A172 (cell line): ENCODE measurements at regions not wholly inside any gene's neighbourhood (a gene's known extent, or its start where the extent isn't known, plus 50 kb on each side); places are given as distances from the start of the nearest gene placed in this dataset.
"Not testable (repeated sequence)": the region's sequence is repeated elsewhere in the genome, so short reads cannot be mapped to it uniquely, and the experiment has no call there.

Experiments used
- DNase-seq: peaks from one replicate; pipeline ENCODE4 v3.0.0-alpha.2; 2015; ENCODE audit warnings: low spot score

DNA sequence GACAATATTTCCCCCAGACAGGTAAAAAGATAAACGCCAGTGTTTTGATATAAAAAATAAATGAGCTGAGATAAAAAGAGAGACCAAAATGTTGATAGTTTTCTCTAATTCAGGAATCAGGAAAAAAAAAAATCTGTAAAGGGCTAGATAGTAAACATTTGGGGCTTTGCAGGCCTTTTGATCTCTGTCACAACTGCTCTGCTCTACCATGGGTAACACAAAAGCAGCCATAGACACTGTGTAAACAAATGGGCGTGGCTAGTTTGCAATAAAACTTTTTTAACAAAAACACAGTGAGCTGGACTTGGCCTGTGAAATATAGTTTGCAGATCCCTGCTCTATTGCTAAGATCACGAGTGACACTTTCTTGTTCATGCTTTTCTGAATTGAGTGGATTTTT, 219.1 kb upstream of the STXBP5 start:
- peak; percentile 25 for DNase-seq

GRCh38 chr6:146985966-146986365, 218.3 kb upstream of the STXBP5 start:
- DNase-seq, result no peak

- not testable (repeated sequence) for DNase-seq
Measured at GRCh38 chr6:146987938-146988337, 216.3 kb upstream of the STXBP5 start.

DNA sequence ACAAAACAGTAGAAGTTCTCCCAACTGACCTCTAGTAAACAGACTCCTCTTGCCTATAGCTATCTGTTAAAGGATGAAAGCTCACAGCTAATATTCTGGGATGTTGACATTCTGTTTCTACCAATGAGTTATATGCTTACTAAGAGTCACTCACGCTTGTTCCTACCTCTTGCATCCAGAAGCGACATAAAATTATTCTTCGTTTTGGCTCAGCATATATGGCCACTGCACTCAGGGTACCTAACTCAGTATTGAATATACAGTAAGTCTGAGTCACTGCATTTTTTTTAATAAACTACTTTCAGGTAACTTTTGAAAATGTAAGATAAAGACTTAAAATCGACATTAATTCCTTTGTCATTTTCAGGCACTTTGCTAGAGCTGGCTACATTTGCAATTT, 214.4 kb upstream of the STXBP5 start:
- no peak for DNase-seq

GRCh38 chr6:146990284-146990683, 213.9 kb upstream of the STXBP5 start:
- DNase-seq, result peak; percentile 59

- peak; percentile 31 for DNase-seq
Measured at GRCh38 chr6:146990821-146991798, 213.1 kb upstream of the STXBP5 start.

GRCh38 chr6:146997062-146997461, 207.2 kb upstream of the STXBP5 start:
- DNase-seq, result peak; percentile 70

GRCh38 chr6:146999766-147000165, 204.5 kb upstream of the STXBP5 start:
- no peak for DNase-seq

DNA sequence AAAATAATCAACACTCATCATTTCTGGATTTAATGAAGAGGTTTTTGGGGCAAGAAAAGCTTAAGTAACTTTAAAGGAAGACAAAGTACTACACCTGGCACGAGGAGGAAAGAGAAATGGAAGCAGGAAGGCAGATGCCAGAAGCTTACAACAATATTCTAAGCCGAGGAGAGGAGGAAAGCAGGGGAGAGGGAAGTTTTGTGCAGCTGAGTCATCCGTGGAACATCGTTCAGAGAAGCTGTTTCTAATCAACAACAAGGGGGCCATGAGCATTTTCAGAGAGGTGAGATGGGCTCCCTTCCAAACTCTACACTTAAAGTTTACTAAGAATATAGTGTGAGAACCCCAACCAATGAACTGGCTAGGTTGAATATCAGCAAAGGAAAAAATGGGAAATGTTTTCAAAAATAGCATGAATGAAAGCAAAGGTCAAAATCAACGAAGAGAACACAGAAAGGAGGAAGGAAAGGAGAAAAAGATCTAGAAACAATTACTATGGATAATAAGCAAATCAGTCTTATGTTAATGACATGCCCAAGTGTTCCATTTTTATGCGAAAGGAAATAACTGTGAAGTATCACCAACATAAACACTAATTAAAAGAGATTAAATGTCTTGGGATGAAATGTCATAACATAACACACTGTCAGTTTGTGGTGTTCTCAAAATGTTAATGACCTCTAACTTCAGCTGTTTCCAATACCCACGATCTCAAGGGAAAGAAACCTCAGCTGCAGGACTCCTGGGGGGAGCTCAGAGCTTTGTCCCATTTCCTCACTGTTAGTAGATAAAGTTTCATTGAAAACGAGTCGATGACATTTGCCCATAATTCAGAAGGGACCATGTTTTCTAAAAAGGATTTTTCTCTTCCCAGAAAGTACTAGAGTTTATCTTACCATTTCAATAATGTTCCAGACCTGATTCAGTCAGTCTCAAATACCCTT, 203.4 kb upstream of the STXBP5 start:
- peak; percentile 35 for DNase-seq

GRCh38 chr6:147001621-147002020, 202.6 kb upstream of the STXBP5 start:
- DNase-seq, result no peak

DNA sequence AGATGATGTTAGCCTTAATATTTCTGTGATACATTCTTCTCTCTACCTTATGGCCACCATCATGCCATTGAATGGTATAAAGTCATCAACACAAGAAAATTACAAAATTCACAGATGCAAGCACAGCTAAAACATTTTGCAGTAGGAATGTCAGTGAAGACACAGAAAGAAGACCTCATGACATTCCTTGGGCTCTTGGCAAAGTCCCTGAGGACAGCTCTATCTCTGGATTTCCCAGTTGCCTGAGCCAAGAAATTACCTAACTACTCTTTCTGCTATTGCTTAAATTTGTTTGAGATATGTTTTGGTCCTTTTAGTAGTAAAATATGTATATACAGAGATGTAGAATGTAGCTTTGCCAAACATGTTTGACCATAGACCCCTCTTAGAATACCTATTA, 201.0 kb upstream of the STXBP5 start:
- no peak for DNase-seq

DNA sequence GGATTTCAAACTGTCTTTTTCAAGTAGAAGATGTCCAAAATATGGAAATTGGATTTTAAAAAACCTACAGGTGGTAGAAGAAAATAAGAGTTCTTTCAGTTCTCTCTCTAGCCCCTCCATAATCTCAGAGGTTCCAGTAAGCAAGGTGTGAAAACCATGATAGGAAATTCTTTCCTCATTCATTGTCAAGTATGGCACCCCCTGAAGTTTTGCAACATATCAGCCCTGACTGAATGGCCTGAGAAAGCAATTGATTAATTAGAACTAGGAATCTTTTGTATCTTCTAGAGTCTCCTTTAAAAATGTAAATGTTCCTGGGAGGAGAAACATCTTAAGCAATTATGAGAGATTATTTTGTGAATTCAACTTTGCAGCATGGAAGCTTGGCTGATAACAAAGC, 198.7 kb upstream of the STXBP5 start:
- no peak for DNase-seq

DNA sequence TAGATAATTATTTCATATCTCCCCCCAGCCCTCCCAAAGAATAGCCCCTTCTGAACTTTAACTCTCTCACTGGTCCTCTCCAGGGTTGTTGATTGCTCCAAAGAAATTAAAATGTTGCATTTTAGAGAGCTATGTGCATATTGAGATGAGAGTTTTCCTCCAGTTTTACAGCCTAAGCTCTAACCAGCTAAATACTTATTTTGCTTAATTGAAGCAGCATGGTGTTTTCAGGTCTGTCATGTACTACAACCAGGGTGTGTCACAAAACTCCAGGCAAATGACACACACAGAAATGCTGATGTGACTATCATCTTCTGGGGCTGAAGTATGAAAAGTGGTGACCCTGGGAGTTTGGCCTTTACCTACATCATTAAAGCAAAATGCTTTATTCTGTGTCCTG, 196.8 kb upstream of the STXBP5 start:
- DNase-seq, result no peak

DNA sequence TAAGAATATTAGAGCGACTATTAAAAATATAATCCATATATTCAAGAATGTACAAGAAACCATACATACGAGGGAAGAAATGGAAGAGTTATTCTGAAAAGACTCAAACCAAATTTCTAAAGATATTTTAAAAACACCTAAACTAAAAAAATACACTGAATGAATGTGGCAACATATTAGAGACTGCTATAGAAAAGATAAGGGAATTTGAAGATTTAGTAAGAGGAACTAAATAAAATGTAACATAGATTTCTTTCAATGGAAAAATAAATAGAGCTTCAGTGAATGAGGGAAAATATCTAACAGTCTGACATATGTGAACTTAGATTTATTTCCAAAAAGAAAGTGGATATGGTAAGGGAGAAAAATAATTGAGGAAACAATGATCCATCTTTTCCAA, 194.9 kb upstream of the STXBP5 start:
- no peak for DNase-seq

- DNase-seq, result no peak
Measured at GRCh38 chr6:147015674-147016073, 188.5 kb upstream of the STXBP5 start.

DNA sequence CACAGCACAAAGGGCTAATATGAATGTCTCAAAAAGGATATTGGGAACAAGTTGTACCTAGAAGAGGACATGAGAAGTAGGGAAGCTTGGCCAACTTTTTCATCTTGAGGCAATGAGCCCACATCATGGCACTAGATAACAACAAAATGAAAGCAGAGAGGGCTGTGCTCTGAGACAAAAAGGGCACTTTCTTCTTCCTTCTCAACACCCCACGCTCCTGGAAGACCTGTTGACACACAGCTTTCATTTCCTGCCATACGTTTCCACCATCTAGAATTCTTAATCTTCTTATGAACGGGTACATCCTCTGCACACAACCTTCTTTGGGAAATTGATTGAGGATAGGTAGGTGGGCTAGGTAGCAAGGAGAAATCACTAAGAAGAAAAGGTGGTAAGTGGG, 187.8 kb upstream of the STXBP5 start:
- no peak for DNase-seq

GRCh38 chr6:147017153-147017552, 187.1 kb upstream of the STXBP5 start:
- DNase-seq, result no peak

DNA sequence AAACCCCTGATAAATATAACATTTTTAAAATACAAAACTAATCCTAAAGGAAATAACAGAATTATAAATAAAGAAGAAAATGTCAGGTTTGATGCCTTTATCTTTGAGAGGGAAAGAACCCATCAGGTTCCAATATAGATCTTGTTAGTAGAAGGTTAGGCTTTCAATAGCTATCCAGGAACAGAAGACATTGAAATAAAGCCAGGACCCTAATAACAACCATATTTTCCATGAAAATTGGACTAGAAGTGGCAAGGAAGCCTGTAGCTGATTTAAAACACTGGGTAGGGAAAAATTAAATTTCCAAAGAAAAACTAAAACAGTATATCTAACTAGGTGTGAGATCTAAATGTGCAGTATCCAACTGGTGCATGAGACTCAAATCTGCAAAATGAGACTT, 185.2 kb upstream of the STXBP5 start:
- DNase-seq, result no peak

DNA sequence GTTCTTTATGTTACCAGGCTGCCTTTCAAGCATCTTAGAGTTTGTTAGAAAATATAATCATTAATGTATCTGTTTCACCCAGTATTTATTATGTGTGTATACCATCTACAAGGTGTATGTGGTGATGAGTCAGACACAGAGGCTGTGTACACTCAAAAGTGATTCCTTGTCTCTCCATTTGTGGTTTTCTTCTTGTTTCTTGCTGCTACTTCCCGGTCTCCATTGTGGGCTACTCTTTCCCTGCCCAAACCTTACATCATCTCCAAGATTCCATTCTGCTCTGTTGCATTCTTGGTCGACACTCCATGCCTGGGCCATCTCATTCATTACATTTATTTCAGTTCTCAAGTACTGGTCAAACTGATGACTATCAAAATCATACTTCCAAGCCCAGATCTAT, 182.2 kb upstream of the STXBP5 start:
- DNase-seq, result peak; percentile 14

- no peak for DNase-seq
Measured at GRCh38 chr6:147023148-147023547, 181.1 kb upstream of the STXBP5 start.

DNA sequence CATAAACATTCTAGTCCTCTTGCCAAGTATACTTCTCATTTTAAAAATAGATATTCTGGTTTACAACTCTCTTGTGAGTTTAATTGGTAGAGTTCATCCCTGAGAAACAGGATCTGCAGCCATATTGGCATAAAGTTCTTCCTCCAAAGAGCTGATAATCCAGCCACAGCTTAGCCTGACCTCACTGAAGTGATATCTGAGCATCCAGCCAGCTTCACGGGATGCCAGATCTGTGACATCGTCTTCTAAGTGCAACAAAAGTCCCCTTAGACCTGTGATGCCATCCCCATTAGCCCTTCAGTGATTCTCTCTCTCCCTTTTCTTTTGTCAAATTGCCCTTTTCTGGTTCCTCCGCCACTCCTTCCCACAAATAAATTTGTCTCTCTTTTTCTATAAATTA, 180.6 kb upstream of the STXBP5 start:
- no peak for DNase-seq

- no peak for DNase-seq
Measured at GRCh38 chr6:147029923-147030322, 174.3 kb upstream of the STXBP5 start.

DNA sequence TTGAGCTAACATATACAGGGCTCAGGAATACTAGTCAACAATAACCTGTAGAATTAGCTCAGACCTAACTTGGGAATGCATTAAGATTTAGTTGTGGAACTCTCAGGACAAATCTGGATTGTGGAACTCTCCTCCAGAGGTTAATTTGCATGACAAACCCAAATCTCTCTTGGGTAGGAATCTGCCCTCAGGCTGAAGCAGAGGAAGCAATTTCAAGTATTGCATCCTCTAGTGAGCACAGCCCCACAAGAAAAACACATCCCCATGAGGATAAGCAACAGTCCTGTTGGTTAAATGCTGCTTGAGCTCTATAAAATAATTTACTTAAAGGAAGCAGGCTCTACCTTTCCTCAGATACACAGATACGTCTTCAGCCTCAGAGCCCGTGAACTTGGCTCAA, 170.9 kb upstream of the STXBP5 start:
- DNase-seq, result no peak
